Fibroblast of lung (primary cell): ENCODE measurements at regions not wholly inside any gene's neighbourhood (a gene's known extent, or its start where the extent isn't known, plus 50 kb on each side); places are given as distances from the start of the nearest gene placed in this dataset.

Experiments used
- DNase-seq, 2 donors: peaks; one replicate each; pipeline versions ENCODE4 v3.0.0 to v3.0.0-alpha.2; 2010; ENCODE audit warnings: low read depth in 2 of 2
- H2AFZ ChIP-seq: 2 replicates; pipeline ENCODE4 v1.5.1; 2012; ENCODE audit warnings: low read length, control low read depth, inconsistent platforms
- H3K27ac ChIP-seq: 2 replicates; pipeline ENCODE4 v1.5.1; 2011; ENCODE audit warnings: low read length, control low read depth; ENCODE audit not compliant: insufficient read depth
- H3K27me3 ChIP-seq: 2 replicates; pipeline ENCODE4 v1.5.1; 2011; ENCODE audit warnings: mild to moderate bottlenecking, low read length; ENCODE audit not compliant: control insufficient read depth, insufficient read depth
- H3K36me3 ChIP-seq: 2 replicates; pipeline ENCODE4 v1.5.1; 2011; ENCODE audit warnings: low read length; ENCODE audit not compliant: control insufficient read depth, insufficient read depth
- H3K4me1 ChIP-seq: 2 replicates; pipeline ENCODE4 v1.5.1; 2011; ENCODE audit warnings: low read length; ENCODE audit not compliant: control insufficient read depth, insufficient read depth; ENCODE audit errors: extremely low read depth
- H3K4me2 ChIP-seq: 2 replicates; pipeline ENCODE4 v1.5.1; 2011; ENCODE audit warnings: low read length, control low read depth; ENCODE audit not compliant: insufficient read depth; ENCODE audit errors: extremely low read depth
- H3K4me3 ChIP-seq, 4 experiments: fragments of 200-600 bp in 1 of 4; sonication (generic) in 1 of 4; replicated peaks in 1 of 4; 2 replicates each; pipeline ENCODE4 v1.5.1; 2011 to 2016; ENCODE audit warnings: low read length in 4 of 4, low read depth in 3 of 4, mild to moderate bottlenecking in 3 of 4, control low read depth in 2 of 4, inconsistent platforms in 1 of 4, mixed read lengths in 1 of 4; ENCODE audit not compliant: insufficient read depth in 1 of 4; ENCODE audit errors: control extremely low read depth in 1 of 4
- H3K79me2 ChIP-seq: 2 replicates; pipeline ENCODE4 v1.5.1; 2012; ENCODE audit warnings: mild to moderate bottlenecking, low read length, inconsistent platforms; ENCODE audit not compliant: control insufficient read depth, insufficient read depth
- H3K9ac ChIP-seq: 2 replicates; pipeline ENCODE4 v1.5.1; 2011; ENCODE audit warnings: mild to moderate bottlenecking, low read length, control low read depth; ENCODE audit not compliant: insufficient read depth
- H3K9me3 ChIP-seq: 2 replicates; pipeline ENCODE4 v1.5.1; 2012; ENCODE audit warnings: low read depth, low read length; ENCODE audit not compliant: control insufficient read depth, insufficient read depth
- H4K20me1 ChIP-seq: 2 replicates; pipeline ENCODE4 v1.5.1; 2011; ENCODE audit warnings: low read length; ENCODE audit not compliant: control insufficient read depth, insufficient read depth; ENCODE audit errors: extremely low read depth
- CTCF ChIP-seq, 2 donors: IDR thresholded peaks in 1 of 2; conservative IDR thresholded peaks in 1 of 2; 1 replicate in 1 of 2; 2 replicates in 1 of 2; pipeline ENCODE4 v1.5.1; 2011 to 2012; ENCODE audit warnings: low read length in 2 of 2, control low read depth in 1 of 2, inconsistent platforms in 1 of 2, low read depth in 1 of 2, mild to moderate bottlenecking in 1 of 2
- EZH2 ChIP-seq: IDR thresholded peaks from 2 replicates; pipeline ENCODE4 v1.5.1; 2012; ENCODE audit warnings: low read length, control low read depth, mild to moderate bottlenecking; ENCODE audit errors: missing control alignments

GRCh38 chr3:13165576-13165975, 92.3 kb upstream of the IQSEC1 start:
- no peak overlapping the region for H2AFZ ChIP-seq
- no peak overlapping the region for H3K4me3 ChIP-seq
- no peaks in the 10 kb centered on the region for H3K79me2 ChIP-seq
- no peaks in the 10 kb centered on the region for H4K20me1 ChIP-seq
- H3K4me1 ChIP-seq = no peaks in the 10 kb centered on the region
- H3K4me2 ChIP-seq = no peak overlapping the region
- no peak for DNase-seq
- no peak overlapping the region for H3K27ac ChIP-seq
- no peak overlapping the region for H3K9ac ChIP-seq
- TF ChIP-seq CTCF (conservative IDR thresholded peaks at IDR 0.05 in 1 of 2, IDR thresholded peaks at IDR 0.05 in 1 of 2; ENCODE audit: low read depth in 1 of 2, low read length in 2 of 2) = no peak
- H3K9me3 ChIP-seq = no peaks in the 10 kb centered on the region
- H3K27me3 ChIP-seq = no peaks in the 10 kb centered on the region
- H3K36me3 ChIP-seq = no peaks in the 10 kb centered on the region

GRCh38 chr3:13164893-13165492, 91.8 kb upstream of the IQSEC1 start:
- Histone ChIP-seq H3K4me2 (no peak overlapping the region), H3K9me3 (no peaks in the 10 kb centered on the region), H3K79me2 (no peaks in the 10 kb centered on the region), H3K36me3 (no peaks in the 10 kb centered on the region), H3K4me3 (no peak overlapping the region), H3K9ac (no peak overlapping the region), H3K4me1 (no peaks in the 10 kb centered on the region), H3K27ac (no peak overlapping the region), H2AFZ (no peak overlapping the region), H4K20me1 (no peaks in the 10 kb centered on the region), H3K27me3 (no peaks in the 10 kb centered on the region)
- no peak for TF ChIP-seq CTCF (conservative IDR thresholded peaks at IDR 0.05 in 1 of 2, IDR thresholded peaks at IDR 0.05 in 1 of 2; ENCODE audit: low read depth in 1 of 2, low read length in 2 of 2)
- TF ChIP-seq EZH2 = no peak
- DNase-seq = no peak

GRCh38 chr3:13163848-13164382, 90.7 kb upstream of the IQSEC1 start:
- Histone ChIP-seq H3K27ac (no peak overlapping the region), H3K36me3 (no peaks in the 10 kb centered on the region), H3K9me3 (no peaks in the 10 kb centered on the region), H3K9ac (no peak overlapping the region), H3K4me2 (no peak overlapping the region), H3K4me3 (no peak overlapping the region), H3K4me1 (no peaks in the 10 kb centered on the region), H4K20me1 (no peaks in the 10 kb centered on the region), H3K27me3 (no peaks in the 10 kb centered on the region), H2AFZ (no peak overlapping the region), H3K79me2 (no peaks in the 10 kb centered on the region)
- TF ChIP-seq EZH2 = no peak
- TF ChIP-seq CTCF (conservative IDR thresholded peaks at IDR 0.05 in 1 of 2, IDR thresholded peaks at IDR 0.05 in 1 of 2; ENCODE audit: low read depth in 1 of 2, low read length in 2 of 2) = no peak
- DNase-seq = no peak
